ENCODE measurements at regions not wholly inside any gene's neighbourhood (a gene's known extent, or its start where the extent isn't known, plus 50 kb on each side); places are given as distances from the start of the nearest gene placed in this dataset.

DNA sequence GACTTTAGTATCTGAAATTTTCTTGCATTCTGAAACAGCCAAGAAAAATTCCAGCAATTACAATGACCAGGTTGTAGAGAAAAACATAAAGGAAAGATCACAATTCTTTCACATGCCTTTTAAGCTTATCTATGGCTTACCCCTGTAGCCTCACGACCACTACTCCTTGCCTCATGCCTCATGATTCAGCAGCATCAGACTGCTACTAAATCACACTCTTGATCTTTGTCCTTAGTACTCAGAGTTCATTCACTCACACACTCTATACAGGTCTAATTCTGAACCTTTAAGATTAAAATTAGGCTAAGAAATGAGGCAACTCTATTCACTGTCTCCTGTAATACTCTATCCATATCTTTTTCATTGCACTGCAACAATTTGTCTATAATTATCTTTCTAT, 415.1 kb downstream of the MLLT3 start:
- ChIA-PET CTCF (interaction anchor here (1.3 kb wide), 1 partner anchor 15 kb away, joined by 4 read pairs; no protein-coding TSS in a partner anchor), POLR2A (no interaction called here)
- no peak overlapping the region for H3K27ac ChIP-seq (ENCODE audit: extremely low read depth, low read depth, low read length)
- no peaks in the 10 kb centered on the region for H3K4me1 ChIP-seq (ENCODE audit: control insufficient read depth, insufficient read depth, low read length)
- no peaks in the 10 kb centered on the region for H3K36me3 ChIP-seq (ENCODE audit: control insufficient read depth in 2 of 2, insufficient read depth in 1 of 2, low read length in 2 of 2)
- H3K4me3 ChIP-seq (ENCODE audit: low read depth, low read length): no peak overlapping the region
- H3K9me3 ChIP-seq (ENCODE audit: control insufficient read depth, insufficient read depth, low read depth, low read length): no peaks in the 10 kb centered on the region
- TF ChIP-seq ZNF157 (tag by site-specific recombination; IDR thresholded peaks at IDR 0.05) (no peak), BCL11A (tag by site-specific recombination; IDR thresholded peaks at IDR 0.05; ENCODE audit: low read depth) (no peak), FEZF1 (tag by site-specific recombination; IDR thresholded peaks at IDR 0.05) (no peak), ZNF544 (tag by site-specific recombination; IDR thresholded peaks at IDR 0.05) (no peak), ZNF311 (tag by site-specific recombination; IDR thresholded peaks at IDR 0.05; ENCODE audit: borderline replicate concordance) (no peak), ZNF473 (tag by site-specific recombination; IDR thresholded peaks at IDR 0.05) (no peak), SP7 (tag by site-specific recombination; IDR thresholded peaks at IDR 0.05) (no peak)

- CTCF ChIA-PET: no interaction called here
These were observed 416.5 kb downstream of the MLLT3 start for GRCh38 chr9:20205821-20206220.

DNA sequence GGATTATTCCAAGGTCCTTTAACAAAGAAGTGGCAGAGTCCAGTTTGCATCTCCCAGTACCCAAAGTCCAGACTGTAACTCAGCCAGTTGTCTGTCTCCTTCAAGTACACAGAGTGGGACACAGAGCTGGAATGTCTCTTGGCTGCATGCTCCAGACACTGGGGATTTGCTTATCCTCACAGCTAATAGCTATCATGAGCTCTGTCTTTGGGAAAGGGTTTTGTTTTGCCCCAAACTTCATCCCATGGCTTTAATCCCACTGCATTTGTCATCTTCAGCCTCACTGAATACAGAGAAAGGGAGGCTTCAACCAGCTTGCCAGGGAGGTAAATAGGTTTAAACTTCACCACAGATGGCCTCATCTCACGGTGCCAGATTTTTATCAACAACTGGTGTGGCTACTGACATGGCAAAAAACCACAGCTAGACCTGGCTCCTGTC, 412.2 kb upstream of the SLC24A2 start:
- CTCF ChIA-PET: interaction anchor here (0.7 kb wide), 1 partner anchor 204 kb away, joined by 7 read pairs; no protein-coding TSS in a partner anchor

More at GRCh38 chr9:20205821-20206220, 416.5 kb downstream of the MLLT3 start:
- H3K9me3 ChIP-seq (ENCODE audit: control insufficient read depth, insufficient read depth, low read depth, low read length): no peaks in the 10 kb centered on the region
- no peak overlapping the region for H3K27ac ChIP-seq (ENCODE audit: extremely low read depth, low read depth, low read length)
- no peak overlapping the region for H3K4me3 ChIP-seq (ENCODE audit: low read depth, low read length)
- POLR2A ChIA-PET: interaction anchor here (0.7 kb wide), 1 partner anchor 152 kb away, joined by 5 read pairs; no protein-coding TSS in a partner anchor
- H3K36me3 ChIP-seq (ENCODE audit: control insufficient read depth in 2 of 2, insufficient read depth in 1 of 2, low read length in 2 of 2): no peaks in the 10 kb centered on the region
- no peaks in the 10 kb centered on the region for H3K4me1 ChIP-seq (ENCODE audit: control insufficient read depth, insufficient read depth, low read length)
- no peak for TF ChIP-seq ZNF513 (tag by site-specific recombination; IDR thresholded peaks at IDR 0.05)
- TF ChIP-seq SETDB1 (IDR thresholded peaks at IDR 0.05; ENCODE audit: insufficient read length, low read length): no peak
- TF ChIP-seq, protein P1, sequence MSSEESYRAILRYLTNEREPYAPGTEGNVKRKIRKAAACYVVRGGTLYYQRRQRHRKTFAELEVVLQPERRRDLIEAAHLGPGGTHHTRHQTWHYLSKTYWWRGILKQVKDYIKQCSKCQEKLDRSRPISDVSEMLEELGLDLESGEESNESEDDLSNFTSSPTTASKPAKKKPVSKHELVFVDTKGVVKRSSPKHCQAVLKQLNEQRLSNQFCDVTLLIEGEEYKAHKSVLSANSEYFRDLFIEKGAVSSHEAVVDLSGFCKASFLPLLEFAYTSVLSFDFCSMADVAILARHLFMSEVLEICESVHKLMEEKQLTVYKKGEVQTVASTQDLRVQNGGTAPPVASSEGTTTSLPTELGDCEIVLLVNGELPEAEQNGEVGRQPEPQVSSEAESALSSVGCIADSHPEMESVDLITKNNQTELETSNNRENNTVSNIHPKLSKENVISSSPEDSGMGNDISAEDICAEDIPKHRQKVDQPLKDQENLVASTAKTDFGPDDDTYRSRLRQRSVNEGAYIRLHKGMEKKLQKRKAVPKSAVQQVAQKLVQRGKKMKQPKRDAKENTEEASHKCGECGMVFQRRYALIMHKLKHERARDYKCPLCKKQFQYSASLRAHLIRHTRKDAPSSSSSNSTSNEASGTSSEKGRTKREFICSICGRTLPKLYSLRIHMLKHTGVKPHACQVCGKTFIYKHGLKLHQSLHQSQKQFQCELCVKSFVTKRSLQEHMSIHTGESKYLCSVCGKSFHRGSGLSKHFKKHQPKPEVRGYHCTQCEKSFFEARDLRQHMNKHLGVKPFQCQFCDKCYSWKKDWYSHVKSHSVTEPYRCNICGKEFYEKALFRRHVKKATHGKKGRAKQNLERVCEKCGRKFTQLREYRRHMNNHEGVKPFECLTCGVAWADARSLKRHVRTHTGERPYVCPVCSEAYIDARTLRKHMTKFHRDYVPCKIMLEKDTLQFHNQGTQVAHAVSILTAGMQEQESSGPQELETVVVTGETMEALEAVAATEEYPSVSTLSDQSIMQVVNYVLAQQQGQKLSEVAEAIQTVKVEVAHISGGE (tag by site-specific recombination; conservative IDR thresholded peaks at IDR 0.05; ENCODE audit: low read depth): no peak
- TF ChIP-seq ZNF510 (tag by site-specific recombination; IDR thresholded peaks at IDR 0.05; ENCODE audit: insufficient replicate concordance): no peak

More for the DNA sequence above, 412.2 kb upstream of the SLC24A2 start:
- no peaks in the 10 kb centered on the region for H3K9me3 ChIP-seq (ENCODE audit: control insufficient read depth, insufficient read depth, low read depth, low read length)
- TF ChIP-seq, protein P2, sequence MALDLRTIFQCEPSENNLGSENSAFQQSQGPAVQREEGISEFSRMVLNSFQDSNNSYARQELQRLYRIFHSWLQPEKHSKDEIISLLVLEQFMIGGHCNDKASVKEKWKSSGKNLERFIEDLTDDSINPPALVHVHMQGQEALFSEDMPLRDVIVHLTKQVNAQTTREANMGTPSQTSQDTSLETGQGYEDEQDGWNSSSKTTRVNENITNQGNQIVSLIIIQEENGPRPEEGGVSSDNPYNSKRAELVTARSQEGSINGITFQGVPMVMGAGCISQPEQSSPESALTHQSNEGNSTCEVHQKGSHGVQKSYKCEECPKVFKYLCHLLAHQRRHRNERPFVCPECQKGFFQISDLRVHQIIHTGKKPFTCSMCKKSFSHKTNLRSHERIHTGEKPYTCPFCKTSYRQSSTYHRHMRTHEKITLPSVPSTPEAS (tag by site-specific recombination; IDR thresholded peaks at IDR 0.05): no peak
- TF ChIP-seq ZSCAN5A (tag by site-specific recombination; IDR thresholded peaks at IDR 0.05): no peak
- no peak for TF ChIP-seq ZNF830 (tag by site-specific recombination; IDR thresholded peaks at IDR 0.05; ENCODE audit: low read depth)
- no peak for TF ChIP-seq ZBTB44 (tag by site-specific recombination; IDR thresholded peaks at IDR 0.05)
- no peak for TF ChIP-seq ZNF670 (tag by site-specific recombination; IDR thresholded peaks at IDR 0.05; ENCODE audit: low read depth)
- TF ChIP-seq ZNF701 (tag by site-specific recombination; IDR thresholded peaks at IDR 0.05): no peak
- TF ChIP-seq YY2 (tag by site-specific recombination; IDR thresholded peaks at IDR 0.05): no peak
- TF ChIP-seq, protein P3, sequence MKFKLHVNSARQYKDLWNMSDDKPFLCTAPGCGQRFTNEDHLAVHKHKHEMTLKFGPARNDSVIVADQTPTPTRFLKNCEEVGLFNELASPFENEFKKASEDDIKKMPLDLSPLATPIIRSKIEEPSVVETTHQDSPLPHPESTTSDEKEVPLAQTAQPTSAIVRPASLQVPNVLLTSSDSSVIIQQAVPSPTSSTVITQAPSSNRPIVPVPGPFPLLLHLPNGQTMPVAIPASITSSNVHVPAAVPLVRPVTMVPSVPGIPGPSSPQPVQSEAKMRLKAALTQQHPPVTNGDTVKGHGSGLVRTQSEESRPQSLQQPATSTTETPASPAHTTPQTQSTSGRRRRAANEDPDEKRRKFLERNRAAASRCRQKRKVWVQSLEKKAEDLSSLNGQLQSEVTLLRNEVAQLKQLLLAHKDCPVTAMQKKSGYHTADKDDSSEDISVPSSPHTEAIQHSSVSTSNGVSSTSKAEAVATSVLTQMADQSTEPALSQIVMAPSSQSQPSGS (tag by site-specific recombination; IDR thresholded peaks at IDR 0.05; ENCODE audit: low read depth): no peak
- no peak overlapping the region for H3K27ac ChIP-seq (ENCODE audit: extremely low read depth, low read depth, low read length)
- no peaks in the 10 kb centered on the region for H3K4me1 ChIP-seq (ENCODE audit: control insufficient read depth, insufficient read depth, low read length)
- no peaks in the 10 kb centered on the region for H3K36me3 ChIP-seq (ENCODE audit: control insufficient read depth in 2 of 2, insufficient read depth in 1 of 2, low read length in 2 of 2)
- POLR2A ChIA-PET: interaction anchor here (0.6 kb wide), 1 partner anchor 621 kb away, joined by 4 read pairs; no protein-coding TSS in a partner anchor
- no peak overlapping the region for H3K4me3 ChIP-seq (ENCODE audit: low read depth, low read length)

All from HEK293 (cell line).